Cardiac fibroblast (primary cell): ENCODE measurements at regions not wholly inside any gene's neighbourhood (a gene's known extent, or its start where the extent isn't known, plus 50 kb on each side); places are given as distances from the start of the nearest gene placed in this dataset.

Experiments used
- DNase-seq, 2 donors: peaks; one replicate each; pipeline versions ENCODE4 v3.0.0 to v3.0.0-alpha.2; 2010; ENCODE audit warnings: low read depth in 2 of 2
- H3K4me3 ChIP-seq, 2 donors: replicated peaks in 1 of 2; 1 replicate in 1 of 2; 2 replicates in 1 of 2; pipeline ENCODE4 v1.5.1; 2011; ENCODE audit warnings: low read depth in 2 of 2, low read length in 2 of 2, mild to moderate bottlenecking in 2 of 2, moderate library complexity in 1 of 2
- TF ChIP-seq, protein P1 (sequence below): IDR thresholded peaks from one replicate; pipeline ENCODE4 v1.5.1; 2011; ENCODE audit warnings: low read depth, mild to moderate bottlenecking, low read length, inconsistent platforms

DNA sequence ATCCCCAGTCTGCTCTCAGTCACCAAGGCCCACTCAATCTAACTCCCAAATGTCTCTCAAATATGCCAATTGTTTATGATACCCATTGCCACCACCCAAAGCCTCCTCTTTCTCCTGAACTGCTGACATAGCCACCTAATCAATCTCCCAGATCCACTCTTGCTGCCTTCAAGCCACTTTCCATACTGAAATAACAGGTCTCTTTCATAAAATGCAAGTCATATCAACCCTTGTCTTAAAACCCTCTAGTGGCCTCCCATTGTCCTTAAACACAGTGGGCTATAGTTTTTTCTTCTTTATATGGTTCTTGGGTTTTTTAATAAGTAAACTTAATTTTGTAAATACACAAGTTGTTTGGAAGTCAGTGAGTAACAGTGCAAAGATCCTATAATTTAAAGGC, 155.2 kb upstream of the ZC3H12C start:
- TF ChIP-seq, protein P1, sequence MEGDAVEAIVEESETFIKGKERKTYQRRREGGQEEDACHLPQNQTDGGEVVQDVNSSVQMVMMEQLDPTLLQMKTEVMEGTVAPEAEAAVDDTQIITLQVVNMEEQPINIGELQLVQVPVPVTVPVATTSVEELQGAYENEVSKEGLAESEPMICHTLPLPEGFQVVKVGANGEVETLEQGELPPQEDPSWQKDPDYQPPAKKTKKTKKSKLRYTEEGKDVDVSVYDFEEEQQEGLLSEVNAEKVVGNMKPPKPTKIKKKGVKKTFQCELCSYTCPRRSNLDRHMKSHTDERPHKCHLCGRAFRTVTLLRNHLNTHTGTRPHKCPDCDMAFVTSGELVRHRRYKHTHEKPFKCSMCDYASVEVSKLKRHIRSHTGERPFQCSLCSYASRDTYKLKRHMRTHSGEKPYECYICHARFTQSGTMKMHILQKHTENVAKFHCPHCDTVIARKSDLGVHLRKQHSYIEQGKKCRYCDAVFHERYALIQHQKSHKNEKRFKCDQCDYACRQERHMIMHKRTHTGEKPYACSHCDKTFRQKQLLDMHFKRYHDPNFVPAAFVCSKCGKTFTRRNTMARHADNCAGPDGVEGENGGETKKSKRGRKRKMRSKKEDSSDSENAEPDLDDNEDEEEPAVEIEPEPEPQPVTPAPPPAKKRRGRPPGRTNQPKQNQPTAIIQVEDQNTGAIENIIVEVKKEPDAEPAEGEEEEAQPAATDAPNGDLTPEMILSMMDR = no peak
- no peak for DNase-seq
- H3K4me3 ChIP-seq = no peak overlapping the region

DNA sequence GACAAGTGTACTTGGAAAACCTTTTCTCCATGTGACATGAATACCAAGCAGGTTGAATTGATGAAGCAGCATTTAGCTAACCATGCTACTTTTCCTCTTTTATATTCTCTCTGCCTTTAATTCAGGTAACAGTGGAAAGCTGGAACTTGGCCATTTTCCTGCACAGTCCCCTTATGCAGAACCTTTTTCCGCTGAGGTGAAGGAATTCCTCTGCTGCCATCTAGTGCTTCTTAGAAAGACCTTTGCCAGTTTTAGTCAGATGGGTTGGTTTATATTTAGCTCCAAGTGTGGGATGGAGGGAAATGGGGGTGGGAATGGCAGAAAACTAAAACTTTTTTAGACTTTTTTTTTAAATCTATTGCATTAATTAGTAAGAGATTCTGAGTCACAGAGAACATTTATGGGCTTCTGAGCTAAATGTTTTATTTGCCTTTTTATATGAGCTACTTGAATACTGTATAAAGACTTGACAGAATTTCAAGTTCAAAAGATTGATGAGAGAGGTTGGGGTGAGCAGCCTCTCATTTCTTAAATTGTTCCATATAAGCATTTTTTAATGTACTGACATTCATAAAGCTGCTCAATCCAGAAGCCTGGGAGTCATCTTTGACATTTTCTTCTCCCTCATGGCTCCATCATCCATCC, 153.9 kb upstream of the ZC3H12C start:
- H3K4me3 ChIP-seq = no peak overlapping the region
- peak; percentile 88 to 90 for DNase-seq
- TF ChIP-seq, protein P1 = peak; percentile 68

DNA sequence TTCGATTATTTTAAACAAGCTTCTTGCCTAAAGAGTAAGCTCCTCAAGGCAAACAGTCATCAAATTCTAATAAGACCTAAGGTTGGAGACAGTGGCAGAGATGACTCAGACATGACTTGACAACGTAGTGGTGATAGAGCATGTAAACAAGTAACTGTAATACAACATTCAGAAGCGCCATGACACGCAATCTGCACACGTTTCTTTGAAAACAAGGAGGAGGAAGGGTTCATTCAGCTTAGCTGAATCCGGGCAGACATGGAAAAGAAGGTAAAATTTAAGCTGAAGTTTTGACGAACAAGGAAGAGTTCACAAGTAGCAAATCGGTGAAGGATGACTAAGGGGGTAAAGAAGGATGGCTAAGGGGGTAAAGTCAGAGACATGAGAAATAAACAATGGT, 152.4 kb upstream of the ZC3H12C start:
- H3K4me3 ChIP-seq = no peak overlapping the region
- DNase-seq = peak; percentile 55 to 94
- TF ChIP-seq, protein P1 = no peak

DNA sequence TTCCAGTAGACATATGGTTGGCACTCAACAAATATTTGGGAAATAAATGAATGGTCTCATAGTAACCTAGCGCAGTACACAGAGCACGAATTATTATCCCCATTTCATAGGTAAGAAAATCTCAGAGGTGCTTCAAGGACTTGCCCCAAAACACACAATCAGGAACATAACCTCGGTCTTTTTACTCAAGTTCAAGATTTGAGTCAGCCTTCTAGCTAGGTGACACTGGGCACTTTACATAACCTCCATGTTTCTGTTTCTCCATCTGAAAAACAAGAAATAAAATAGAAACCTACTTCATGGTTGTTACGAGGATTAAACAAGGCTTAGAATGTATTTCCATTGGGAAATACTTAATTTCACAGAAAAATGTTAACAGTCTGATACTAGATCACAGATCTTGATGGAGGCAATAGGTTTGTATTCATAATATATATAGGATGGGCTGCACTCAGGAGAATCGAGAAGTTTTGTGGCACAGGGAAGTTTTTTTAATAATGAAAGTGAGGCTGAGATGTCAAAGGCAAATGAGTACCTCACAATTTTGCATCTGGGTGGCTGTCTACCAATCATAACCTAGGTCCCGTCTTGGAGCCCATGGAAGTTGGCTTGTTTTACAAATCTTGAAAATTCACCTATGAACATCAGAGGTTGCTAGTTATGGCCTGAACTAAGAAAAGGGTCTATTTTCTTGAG, 147.4 kb upstream of the ZC3H12C start:
- no peak for DNase-seq
- TF ChIP-seq, protein P1 = no peak
- H3K4me3 ChIP-seq = no peak overlapping the region

DNA sequence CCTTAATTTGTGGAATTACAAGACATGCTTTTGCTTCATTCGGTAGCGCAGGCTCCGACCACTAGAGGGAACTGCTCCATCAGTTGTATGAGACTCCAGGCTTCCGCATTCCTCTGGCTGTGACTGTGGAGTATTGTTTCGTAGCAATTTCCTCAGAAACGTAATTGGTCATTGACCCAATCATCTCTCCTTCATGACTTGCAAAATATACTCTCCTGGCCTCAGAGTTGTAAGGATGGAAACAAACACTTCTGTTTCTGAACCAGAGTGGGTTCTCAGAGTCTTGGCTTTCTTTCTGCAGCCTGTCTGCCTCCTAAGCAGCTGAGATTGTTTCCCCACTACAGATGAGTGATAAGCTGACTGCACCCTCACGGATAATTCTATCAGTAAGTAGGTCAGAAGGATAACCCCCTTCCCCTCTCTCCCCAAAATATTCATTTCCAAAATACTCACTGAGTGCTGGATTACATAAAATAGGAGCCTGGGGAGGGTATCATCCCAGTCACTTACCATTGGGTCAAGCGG, 146.8 kb upstream of the ZC3H12C start:
- H3K4me3 ChIP-seq = peak overlapping the region; percentile 25 to 32
- peak; percentile 98 to 99 for DNase-seq

DNA sequence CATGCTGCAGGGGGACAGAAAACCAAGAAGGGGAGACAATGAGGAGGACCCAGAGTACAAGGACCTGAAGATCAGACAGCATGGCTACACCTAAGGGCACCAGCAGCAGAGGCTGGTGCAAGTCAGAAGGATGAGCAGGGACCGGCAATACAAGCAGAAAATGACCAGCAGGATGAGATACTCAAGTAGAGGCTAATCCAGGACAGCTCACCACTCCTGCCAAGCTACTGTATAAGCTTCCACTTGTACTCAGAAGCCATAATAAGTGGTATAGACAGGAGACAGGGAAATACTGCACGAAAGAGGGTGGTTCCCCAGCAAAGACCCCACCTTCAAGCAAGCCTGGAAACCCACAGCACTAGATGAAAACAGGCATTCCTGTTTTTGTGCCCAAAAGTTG, 138.7 kb upstream of the ZC3H12C start:
- no peak for DNase-seq
- no peak overlapping the region for H3K4me3 ChIP-seq
- TF ChIP-seq, protein P1 = no peak

More for the DNA sequence above, 146.8 kb upstream of the ZC3H12C start:
- TF ChIP-seq, protein P1 = peak; percentile 93
